Astrocyte of the spinal cord (primary cell): ENCODE measurements at regions not wholly inside any gene's neighbourhood (a gene's known extent, or its start where the extent isn't known, plus 50 kb on each side); places are given as distances from the start of the nearest gene placed in this dataset.

Source experiments
- DNase-seq: peaks from one replicate; pipeline ENCODE4 v3.0.0; 2011; ENCODE audit warnings: low read depth, low spot score
- H3K4me3 ChIP-seq: 2 replicates; pipeline ENCODE4 v1.5.1; 2011; ENCODE audit warnings: low read depth, mild to moderate bottlenecking, low read length, moderate library complexity
- in situ Hi-C: cut with HindIII; loops from 2 replicates; pipeline ENCODE4 v1.10.0; 2017; ENCODE audit warnings: low sequenced_read_pairs
- TF ChIP-seq, protein P1 (sequence below): IDR thresholded peaks from 2 replicates; pipeline ENCODE4 v1.5.1; 2012; ENCODE audit warnings: low read depth, mild to moderate bottlenecking, low read length, inconsistent platforms

GRCh38 chr3:157097198-157097597, 62.7 kb downstream of the CCNL1 start:
- DNase-seq: no peak
- in situ Hi-C loops: loop anchor here (25.0 kb wide), 1 partner anchor 410 kb away; no protein-coding TSS in a partner anchor
- no peak overlapping the region for H3K4me3 ChIP-seq
- TF ChIP-seq, protein P1, sequence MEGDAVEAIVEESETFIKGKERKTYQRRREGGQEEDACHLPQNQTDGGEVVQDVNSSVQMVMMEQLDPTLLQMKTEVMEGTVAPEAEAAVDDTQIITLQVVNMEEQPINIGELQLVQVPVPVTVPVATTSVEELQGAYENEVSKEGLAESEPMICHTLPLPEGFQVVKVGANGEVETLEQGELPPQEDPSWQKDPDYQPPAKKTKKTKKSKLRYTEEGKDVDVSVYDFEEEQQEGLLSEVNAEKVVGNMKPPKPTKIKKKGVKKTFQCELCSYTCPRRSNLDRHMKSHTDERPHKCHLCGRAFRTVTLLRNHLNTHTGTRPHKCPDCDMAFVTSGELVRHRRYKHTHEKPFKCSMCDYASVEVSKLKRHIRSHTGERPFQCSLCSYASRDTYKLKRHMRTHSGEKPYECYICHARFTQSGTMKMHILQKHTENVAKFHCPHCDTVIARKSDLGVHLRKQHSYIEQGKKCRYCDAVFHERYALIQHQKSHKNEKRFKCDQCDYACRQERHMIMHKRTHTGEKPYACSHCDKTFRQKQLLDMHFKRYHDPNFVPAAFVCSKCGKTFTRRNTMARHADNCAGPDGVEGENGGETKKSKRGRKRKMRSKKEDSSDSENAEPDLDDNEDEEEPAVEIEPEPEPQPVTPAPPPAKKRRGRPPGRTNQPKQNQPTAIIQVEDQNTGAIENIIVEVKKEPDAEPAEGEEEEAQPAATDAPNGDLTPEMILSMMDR: no peak

GRCh38 chr3:157096328-157096727, 63.6 kb downstream of the CCNL1 start:
- no peak overlapping the region for H3K4me3 ChIP-seq
- no peak for DNase-seq
- in situ Hi-C loops: loop anchor here (25.0 kb wide), 1 partner anchor 409 kb away; no protein-coding TSS in a partner anchor
- TF ChIP-seq, protein P1: no peak
